Caki2 (cell line): ENCODE measurements at regions not wholly inside any gene's neighbourhood (a gene's known extent, or its start where the extent isn't known, plus 50 kb on each side); places are given as distances from the start of the nearest gene placed in this dataset.
"Not testable (repeated sequence)": the region's sequence is repeated elsewhere in the genome, so short reads cannot be mapped to it uniquely, and the experiment has no call there.

Experiments
- DNase-seq: peaks from one replicate; pipeline ENCODE4 v3.0.0-alpha.2; 2015; ENCODE audit warnings: low read depth
- in situ Hi-C: cut with HindIII; loops from 2 replicates; pipeline ENCODE4 v1.10.0; 2016; ENCODE audit warnings: low sequenced_read_pairs, low pct_unique_long_range_greater_than_20kb, mixed read lengths

DNA sequence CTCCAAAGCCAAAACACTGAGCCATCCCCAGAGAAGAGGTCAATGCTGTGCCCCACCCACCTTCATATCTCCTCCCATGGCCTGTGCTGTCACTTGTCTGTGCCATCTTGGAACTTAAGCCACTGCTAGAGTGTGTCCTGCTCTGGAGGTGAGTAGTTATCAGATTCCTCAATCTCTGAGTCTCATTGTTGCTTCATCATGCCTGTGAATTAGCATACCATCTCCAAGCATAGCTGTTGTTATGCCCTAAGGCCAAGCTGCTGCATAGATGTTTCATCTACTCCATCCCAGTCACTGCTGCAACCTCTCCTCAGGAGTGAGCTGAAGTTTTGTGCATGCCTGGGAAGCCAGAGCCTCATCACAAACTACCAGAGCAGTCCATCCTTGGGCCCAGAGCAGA lies 349.0 kb downstream of the ZWINT start:
- in situ Hi-C loops, result no loop called here
- DNase-seq, result no peak

DNA sequence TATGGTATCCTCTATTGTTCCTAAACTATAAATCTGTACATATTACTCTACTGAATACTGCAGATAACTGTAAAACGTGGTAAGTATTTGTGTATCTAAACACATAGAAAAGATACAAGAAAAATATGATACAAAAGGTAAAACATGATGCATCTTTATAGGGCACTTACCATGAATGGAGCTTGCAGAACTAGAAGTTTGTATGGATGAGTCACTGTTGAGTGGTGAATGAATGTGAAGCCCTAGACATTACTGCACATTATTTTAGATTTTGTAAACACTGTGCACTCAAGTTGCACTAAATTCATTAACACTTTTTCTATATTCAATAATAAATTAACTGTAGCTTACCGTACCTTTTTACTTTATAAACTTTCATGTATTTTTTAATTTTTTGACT lies 357.5 kb downstream of the ZWINT start:
- in situ Hi-C loops, result no loop called here
- DNase-seq, result no peak

DNA sequence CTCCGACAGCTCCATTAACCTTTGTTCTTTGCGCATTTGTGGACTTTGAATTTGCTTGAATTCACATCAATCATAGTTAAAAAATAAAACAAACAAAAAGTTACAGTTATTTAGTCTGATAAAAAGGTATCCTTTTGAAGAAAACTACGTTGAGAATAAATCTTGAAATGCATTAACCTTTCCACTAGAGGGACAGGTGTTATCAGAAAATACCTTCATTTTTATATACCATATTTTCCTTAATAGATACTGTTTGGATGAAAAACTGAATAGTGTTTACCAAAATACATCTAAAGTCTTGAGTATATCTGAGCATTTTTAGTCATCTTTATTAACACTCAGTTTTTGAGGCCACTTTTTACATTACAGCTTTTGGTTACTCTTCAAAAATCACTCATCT lies 371.9 kb downstream of the ZWINT start:
- in situ Hi-C loops, result no loop called here
- no peak for DNase-seq

DNA sequence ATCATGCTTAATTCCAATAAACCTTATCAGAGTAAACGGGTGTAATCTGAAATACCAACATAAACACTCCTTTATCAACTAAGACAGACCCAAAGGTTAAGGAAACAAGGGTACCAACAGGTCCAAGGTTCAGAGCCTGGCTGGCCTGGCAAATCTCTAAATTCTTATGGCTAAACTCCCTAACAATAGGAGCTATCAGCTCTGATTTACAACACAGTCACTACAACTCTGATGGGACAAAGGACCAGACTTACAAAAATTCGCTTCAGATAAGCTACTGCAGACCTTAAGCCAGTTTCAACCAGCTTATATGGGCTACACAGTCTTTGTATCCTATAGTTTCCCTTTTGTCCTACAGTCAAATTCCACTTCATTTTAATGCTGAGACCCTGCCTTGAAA lies 381.9 kb downstream of the ZWINT start:
- in situ Hi-C loops, result no loop called here
- DNase-seq, result no peak

DNA sequence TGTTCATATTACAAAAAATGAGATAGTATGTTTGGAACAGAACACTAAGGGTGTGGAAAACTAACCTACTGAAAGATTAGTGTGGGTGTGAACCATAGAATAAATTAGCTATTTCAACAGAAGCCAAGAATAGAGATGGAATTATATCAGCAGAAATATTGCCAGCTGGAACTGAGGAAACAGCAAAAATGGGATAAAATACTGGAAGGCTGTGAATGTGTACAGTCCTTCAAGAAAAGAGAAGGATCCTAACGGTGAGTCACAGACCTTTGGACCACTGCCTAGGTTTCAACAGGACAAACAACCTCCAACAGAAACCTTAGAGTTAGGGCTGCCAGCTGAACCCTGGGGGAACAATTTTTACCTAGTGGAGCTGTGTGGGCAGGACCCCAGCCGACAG lies 395.0 kb downstream of the ZWINT start:
- in situ Hi-C loops, result no loop called here
- DNase-seq, result no peak

DNA sequence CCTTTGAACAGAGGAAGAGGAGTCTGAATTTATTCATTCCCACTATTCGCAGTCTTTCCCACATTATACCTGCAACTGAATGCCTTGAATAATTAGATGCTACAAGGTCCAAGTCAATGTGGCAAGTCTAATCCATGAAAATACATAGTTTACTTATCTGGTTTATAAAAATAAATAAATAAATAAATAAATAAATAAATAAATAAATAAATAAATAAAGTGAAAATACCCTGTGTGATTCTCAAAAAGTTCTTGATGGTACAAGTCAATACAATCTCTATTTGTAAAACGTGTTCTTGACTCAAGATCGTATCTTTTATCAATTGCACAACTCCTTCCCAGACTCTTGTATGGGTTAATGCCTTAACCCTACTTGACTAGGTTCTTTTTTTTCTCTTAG lies 417.7 kb downstream of the ZWINT start:
- in situ Hi-C loops, result no loop called here
- no peak for DNase-seq

DNA sequence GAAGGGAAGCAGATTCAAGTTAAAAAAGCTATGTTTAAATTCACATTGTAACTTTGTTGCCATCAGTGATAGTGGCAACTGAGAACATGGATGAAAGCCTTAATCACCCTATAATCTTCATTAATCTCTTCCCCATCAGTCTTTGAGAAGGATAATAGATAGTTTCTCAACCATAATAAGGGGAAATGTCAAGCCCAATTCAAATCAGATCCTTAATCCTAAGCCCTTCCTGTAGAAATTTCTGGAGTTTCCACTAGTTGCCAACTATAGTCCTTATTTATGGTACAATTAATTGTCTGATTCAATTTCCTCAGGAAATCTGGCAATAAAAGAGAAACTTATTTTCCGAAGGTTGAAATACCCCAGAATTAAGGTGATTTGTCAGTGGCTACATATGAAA lies 431.8 kb downstream of the ZWINT start:
- DNase-seq, result no peak
- in situ Hi-C loops, result no loop called here

DNA sequence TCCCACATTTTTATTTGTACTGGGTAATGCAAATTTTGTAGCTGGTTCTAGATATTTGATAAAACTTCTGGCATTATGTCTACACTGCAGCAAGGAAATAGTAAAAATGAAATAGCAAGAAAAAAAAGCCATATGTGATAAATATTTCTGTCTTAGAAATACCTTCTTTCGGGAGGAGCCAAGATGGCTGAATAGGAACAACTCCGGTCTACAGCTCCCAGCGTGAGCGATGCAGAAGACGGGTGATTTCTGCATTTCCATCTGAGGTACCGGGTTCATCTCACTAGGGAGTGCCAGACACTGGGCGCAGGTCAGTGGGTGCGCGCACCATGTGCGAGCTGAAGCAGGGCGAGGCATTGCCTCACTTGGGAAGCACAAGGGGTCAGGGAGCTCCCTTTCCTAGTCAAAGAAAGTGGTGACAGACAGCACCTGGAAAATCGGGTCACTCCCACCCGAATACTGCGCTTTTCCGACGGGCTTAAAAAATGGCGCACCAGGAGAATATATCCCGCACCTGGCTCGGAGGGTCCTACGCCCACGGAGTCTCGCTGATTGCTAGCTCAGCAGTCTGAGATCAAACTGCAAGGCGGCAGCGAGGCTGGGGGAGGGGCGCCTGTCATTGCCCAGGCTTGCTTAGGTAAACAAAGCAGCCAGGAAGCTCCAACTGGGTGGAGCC lies 461.4 kb downstream of the ZWINT start:
- DNase-seq, in situ Hi-C loops: not testable (repeated sequence)

DNA sequence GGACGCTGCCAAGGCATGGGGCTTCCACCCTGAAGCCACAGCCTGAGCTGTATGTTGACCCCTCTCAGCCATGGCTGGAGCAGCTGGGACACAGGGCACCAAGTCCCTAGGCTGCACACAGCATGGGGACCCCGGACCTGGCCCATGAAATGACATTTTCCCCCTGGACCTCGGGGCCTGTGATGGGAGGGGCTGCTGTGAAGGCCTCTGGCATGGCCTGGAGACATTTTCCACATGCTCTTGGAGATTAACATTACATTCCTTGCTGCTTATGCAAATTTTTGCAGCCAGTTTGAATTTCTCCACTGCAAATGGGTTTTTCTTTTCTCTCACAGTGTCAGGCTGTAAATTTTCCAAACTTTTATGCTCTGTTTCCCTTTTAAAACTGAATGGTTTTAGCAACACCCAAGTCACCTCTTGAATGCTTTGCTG lies 463.6 kb downstream of the ZWINT start:
- in situ Hi-C loops, result no loop called here
- no peak for DNase-seq

DNA sequence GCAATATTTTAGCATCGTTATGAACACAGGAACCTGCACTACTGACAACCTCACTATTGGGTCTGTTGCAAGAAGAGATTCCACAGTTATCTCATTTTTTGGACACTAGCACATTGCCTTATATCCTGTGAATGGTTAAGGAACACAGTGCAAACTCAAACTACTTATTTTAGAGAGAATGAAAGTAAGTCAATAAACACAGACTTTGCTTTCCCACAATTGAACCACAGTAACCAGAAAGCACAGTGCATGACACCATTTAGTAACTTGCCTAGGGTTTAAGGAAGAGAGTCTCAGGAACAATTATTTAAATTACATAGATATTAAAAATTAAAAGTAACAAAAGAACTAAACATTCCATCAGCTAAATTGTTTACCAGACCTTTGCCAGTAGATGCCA lies 468.8 kb downstream of the ZWINT start:
- no peak for DNase-seq
- in situ Hi-C loops, result no loop called here

DNA sequence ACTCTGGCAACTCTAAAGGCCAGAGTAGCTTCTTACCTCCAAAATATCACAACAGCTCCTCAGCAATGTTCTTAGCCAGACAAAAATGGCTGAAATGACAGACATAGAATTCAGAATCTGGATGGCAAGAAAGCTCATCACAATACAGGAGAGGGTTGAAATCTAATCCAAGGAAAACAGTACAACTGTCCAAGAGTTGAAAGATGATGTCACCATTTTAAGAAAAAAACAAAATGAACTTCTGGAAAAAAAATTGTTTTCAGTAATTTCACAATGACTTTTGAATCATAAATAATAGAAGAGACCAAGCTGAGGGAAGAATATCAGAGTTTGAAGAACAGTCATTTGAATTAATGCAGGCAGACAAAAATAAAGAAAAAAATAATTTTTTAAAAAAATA lies 479.5 kb downstream of the ZWINT start:
- DNase-seq, result no peak
- in situ Hi-C loops, result no loop called here

DNA sequence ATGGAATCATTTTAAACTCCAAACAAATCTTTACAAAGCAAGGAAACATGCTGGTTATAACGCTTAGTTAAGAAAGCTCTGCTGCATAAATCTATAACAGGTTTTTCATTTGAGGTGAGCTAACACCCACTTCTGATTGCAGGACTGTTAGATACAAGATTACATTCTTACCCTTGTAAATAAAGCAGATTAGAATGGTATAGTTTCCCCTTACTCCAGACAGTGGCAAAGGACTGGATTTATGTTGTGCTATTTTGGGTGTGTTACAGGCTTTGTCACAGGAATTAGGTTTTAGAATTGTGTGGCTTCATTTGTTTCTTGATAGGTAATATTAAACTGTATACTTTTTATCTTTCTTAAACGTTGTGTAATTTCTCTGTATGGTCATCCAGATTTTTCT lies 487.6 kb downstream of the ZWINT start:
- in situ Hi-C loops, result no loop called here
- no peak for DNase-seq

DNA sequence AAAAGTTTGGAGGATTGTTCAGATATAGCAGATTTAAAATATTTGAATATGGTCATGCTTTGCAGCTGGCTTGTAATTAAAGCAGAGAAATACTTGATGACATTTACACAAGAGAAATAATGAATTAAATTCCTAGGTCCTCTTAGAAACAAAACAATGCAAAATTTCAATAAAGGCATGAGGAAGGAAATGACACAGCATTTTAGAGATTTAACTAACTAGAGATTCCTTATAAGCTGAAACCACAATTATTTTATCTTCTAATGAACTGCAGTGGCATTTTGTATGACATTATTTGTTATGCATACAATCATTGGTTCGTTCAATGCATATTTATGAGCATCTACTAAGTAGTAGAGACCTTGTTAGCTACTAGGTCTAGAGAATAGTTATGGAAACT lies 490.9 kb downstream of the ZWINT start:
- no peak for DNase-seq
- in situ Hi-C loops, result no loop called here

DNA sequence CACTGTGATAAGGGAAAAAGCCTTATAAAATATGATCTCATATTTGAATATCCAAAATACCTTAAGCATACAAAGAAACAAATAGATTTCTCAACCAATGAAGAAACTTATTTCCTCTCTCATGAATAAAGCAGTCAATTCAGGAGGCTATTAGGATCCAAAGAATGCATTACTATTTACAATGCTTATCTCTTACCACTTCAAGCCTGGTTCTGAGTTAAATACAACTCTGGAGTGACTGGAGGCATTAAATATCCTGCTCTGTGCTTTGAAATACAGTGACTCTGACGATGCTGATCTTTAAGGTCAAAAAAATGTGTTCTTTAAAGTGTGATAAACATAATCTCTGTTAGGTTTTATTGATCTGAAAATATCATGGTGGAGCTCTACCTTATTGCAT lies 493.2 kb downstream of the ZWINT start:
- in situ Hi-C loops, result no loop called here
- no peak for DNase-seq

DNA sequence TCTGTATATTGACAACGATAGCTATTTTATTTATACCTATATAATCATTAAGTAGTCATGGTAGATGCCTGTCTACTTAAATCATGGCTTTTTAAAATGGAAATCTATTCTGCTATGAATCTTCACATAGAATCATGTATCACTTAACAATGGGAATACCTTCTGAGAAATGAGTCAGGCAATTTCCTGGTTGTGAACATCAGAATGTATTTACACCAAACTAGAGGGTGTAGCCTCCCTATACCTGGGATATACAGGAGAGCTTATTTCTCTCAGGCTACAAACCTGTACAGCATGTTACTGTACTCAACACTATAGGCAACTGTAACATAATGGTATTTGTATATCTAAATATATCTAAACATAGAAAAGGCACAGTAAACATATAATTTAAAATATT lies 502.3 kb downstream of the ZWINT start:
- DNase-seq, result no peak
- in situ Hi-C loops, result no loop called here

DNA sequence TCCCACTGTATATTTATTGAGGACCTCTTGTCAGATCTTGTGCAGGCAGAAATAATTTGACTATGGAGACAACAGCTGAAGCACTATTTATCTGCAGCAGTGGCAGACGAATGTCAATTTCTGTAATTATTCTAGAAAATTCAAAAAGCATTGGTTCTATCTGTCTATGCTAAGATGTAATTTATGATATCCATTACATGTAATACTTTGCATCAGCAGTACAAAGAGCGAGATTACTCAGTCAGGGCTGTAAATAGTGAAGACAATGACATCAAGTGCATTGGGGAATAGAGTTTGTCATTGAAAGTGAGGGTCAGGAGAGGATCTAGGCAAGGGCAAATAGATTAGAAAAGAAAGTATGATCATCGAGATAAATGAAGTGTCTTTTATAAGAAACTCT lies 508.2 kb downstream of the ZWINT start:
- in situ Hi-C loops, result no loop called here
- no peak for DNase-seq

DNA sequence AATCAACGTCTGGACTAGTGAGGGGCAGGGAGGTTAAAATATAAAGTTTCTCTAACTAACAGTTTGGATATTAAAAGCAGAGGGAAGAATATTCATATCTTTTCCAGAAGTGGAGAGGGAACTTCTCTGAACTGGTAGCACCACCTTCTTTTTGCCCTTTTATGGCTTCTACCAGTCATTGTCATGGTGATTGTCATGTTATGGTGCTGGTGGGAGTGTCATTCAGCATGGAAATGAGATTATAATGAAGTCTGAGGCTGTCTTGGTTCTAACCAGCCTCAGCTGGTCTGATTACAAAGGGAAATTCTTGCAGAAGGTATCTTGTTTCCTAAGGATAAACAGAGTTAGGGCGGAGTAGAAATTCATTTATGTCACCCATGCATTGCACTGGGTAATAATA lies 523.8 kb downstream of the ZWINT start:
- in situ Hi-C loops, result no loop called here
- no peak for DNase-seq

DNA sequence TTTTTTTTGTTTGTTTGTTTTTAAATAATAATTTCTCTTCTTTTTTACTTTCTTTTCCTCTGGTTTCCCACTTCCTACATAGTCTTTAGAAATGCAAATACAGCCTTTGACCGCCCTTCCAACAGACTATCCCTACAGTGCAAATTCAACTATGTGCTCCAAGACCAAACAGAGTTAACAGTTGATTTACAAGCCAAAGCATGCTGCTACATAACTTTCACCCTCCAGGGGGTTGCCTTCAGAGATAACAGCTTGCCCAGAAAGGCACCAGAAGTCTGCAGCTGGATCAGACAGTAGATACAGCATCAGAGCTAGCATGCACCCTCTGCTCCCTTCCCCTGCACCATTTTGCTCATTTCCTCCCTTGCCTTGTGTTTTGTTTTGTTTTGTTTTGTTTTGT lies 539.0 kb downstream of the ZWINT start:
- no peak for DNase-seq
- in situ Hi-C loops, result no loop called here

DNA sequence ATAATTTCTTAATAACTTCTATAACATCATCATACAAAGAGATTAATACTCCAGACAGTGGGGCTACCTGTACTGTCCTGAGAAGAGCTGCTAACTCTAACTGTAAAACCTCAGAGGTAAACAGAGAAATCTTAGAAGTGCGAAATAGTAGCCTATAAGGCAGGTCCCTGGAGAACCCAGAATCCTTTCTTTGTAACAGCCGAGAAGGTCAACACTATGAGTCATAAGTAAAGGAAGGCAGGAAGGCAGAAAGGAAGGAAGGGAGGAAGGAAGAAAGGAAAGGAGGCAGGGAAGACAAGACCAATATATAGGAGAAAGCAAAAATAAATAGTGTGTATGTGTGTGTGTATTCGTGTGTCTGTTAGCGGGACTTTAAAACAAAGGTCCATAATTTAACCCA lies 540.6 kb downstream of the ZWINT start:
- in situ Hi-C loops, result no loop called here
- no peak for DNase-seq

DNA sequence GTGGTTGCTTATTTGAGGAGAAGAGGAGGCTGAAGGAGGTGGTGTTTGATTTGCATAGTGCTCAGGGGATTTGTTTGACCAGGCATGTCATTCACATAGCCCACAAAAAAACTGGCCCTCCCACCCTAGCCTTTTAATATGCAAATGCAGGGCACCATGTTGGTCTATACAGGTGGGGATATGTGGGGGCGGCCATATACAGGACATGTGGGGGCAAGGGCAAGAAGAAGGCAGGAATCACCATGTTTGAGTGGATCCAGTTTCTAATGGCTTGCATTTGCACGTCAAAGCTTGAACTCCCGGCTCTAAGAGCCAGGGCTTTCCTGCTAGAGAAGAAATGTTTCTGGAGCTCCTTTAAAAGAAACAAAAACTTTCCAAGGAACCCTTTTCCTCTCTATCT lies 541.0 kb downstream of the ZWINT start:
- in situ Hi-C loops, result no loop called here

More for the DNA sequence above, 541.0 kb downstream of the ZWINT start:
- no peak for DNase-seq
